CD4-positive, alpha-beta T cell treated with Interleukin-21 for 1 hour (primary cell): ENCODE measurements at regions not wholly inside any gene's neighbourhood (a gene's known extent, or its start where the extent isn't known, plus 50 kb on each side); places are given as distances from the start of the nearest gene placed in this dataset.
"Not testable (repeated sequence)": the region's sequence is repeated elsewhere in the genome, so short reads cannot be mapped to it uniquely, and the experiment has no call there.

Experiments
- DNase-seq: peaks from one replicate; pipeline ENCODE4 v3.0.0-alpha.2; 2020

- not testable (repeated sequence) for DNase-seq
These were observed 494.1 kb downstream of the TMEM135 start for GRCh38 chr11:87531835-87532234.

- no peak for DNase-seq
These were observed 491.8 kb downstream of the TMEM135 start for GRCh38 chr11:87529486-87529885.

- no peak for DNase-seq
These were observed 491.0 kb downstream of the TMEM135 start for GRCh38 chr11:87528752-87529151.

- no peak for DNase-seq
These were observed 485.5 kb downstream of the TMEM135 start for GRCh38 chr11:87523276-87523675.

GRCh38 chr11:87518266-87518665 is 480.5 kb downstream of the TMEM135 start:
- DNase-seq = no peak

- no peak for DNase-seq
These were observed 479.6 kb downstream of the TMEM135 start for GRCh38 chr11:87517351-87517750.

GRCh38 chr11:87507722-87508121 is 470.0 kb downstream of the TMEM135 start:
- not testable (repeated sequence) for DNase-seq

- DNase-seq = not testable (repeated sequence)
These were observed 469.2 kb downstream of the TMEM135 start for GRCh38 chr11:87506946-87507345.

GRCh38 chr11:87501388-87501787 is 463.7 kb downstream of the TMEM135 start:
- DNase-seq = no peak

GRCh38 chr11:87494936-87495335 is 457.2 kb downstream of the TMEM135 start:
- DNase-seq = not testable (repeated sequence)

GRCh38 chr11:87494026-87494425 is 456.3 kb downstream of the TMEM135 start:
- DNase-seq = not testable (repeated sequence)

GRCh38 chr11:87493516-87493915 is 455.8 kb downstream of the TMEM135 start:
- DNase-seq = no peak

- DNase-seq = no peak
These were observed 453.6 kb downstream of the TMEM135 start for GRCh38 chr11:87491381-87491780.

- DNase-seq = no peak
These were observed 452.9 kb downstream of the TMEM135 start for GRCh38 chr11:87490671-87491070.

- no peak for DNase-seq
These were observed 446.8 kb downstream of the TMEM135 start for GRCh38 chr11:87484566-87484965.

GRCh38 chr11:87477321-87477720 is 439.6 kb downstream of the TMEM135 start:
- no peak for DNase-seq

GRCh38 chr11:87473174-87473573 is 435.4 kb downstream of the TMEM135 start:
- no peak for DNase-seq

- DNase-seq = no peak
These were observed 428.5 kb downstream of the TMEM135 start for GRCh38 chr11:87466223-87466622.

GRCh38 chr11:87465716-87466115 is 428.0 kb downstream of the TMEM135 start:
- DNase-seq = no peak

- DNase-seq = no peak
These were observed 425.9 kb downstream of the TMEM135 start for GRCh38 chr11:87463486-87464102.

- no peak for DNase-seq
These were observed 424.4 kb downstream of the TMEM135 start for GRCh38 chr11:87462171-87462570.

- no peak for DNase-seq
These were observed 423.3 kb downstream of the TMEM135 start for GRCh38 chr11:87460842-87461637.

GRCh38 chr11:87460279-87460678 is 422.5 kb downstream of the TMEM135 start:
- DNase-seq = no peak

- no peak for DNase-seq
These were observed 421.6 kb downstream of the TMEM135 start for GRCh38 chr11:87459351-87459750.

- DNase-seq = no peak
These were observed 418.8 kb downstream of the TMEM135 start for GRCh38 chr11:87456499-87456898.
